Nephron (organoid): ENCODE measurements at regions not wholly inside any gene's neighbourhood (a gene's known extent, or its start where the extent isn't known, plus 50 kb on each side); places are given as distances from the start of the nearest gene placed in this dataset.

ENCODE experiments used
- H3K27ac Mint-ChIP-seq, 3 experiments: 2 replicates each; pipeline ENCODE4 v1.8.0; 2020; ENCODE audit warnings: mixed read lengths in 3 of 3, mild to moderate bottlenecking in 2 of 3, moderate library complexity in 1 of 3
- H3K27me3 Mint-ChIP-seq: 2 replicates; pipeline ENCODE4 v1.8.0; 2021; ENCODE audit warnings: low read depth, mild to moderate bottlenecking, moderate library complexity, mixed read lengths
- H3K36me3 Mint-ChIP-seq: 2 replicates; pipeline ENCODE4 v1.8.0; 2020; ENCODE audit warnings: low read depth, mixed read lengths
- H3K4me1 Mint-ChIP-seq: 2 replicates; pipeline ENCODE4 v1.8.0; 2020; ENCODE audit warnings: mixed read lengths
- H3K4me3 Mint-ChIP-seq, 3 experiments: 2 replicates each; pipeline ENCODE4 v1.8.0; 2020; ENCODE audit warnings: mild to moderate bottlenecking in 3 of 3, mixed read lengths in 3 of 3, moderate library complexity in 2 of 3
- H3K9me3 Mint-ChIP-seq: 2 replicates; pipeline ENCODE4 v1.8.0; 2020; ENCODE audit warnings: mixed read lengths
- CTCF ChIP-seq, 3 experiments: fragments of 200-600 bp; sonication (generic); IDR thresholded peaks; one replicate each; pipeline ENCODE4 v1.5.0; 2021; ENCODE audit warnings: antibody characterized with exemption in 3 of 3; ENCODE audit not compliant: unreplicated experiment in 3 of 3

GRCh38 chr16:17757808-17758207 lies 287.0 kb upstream of the XYLT1 start:
- TF ChIP-seq CTCF (IDR thresholded peaks at IDR 0.05; ENCODE audit: unreplicated experiment in 3 of 3), result no peak
- no peaks in the 10 kb centered on the region for H3K36me3 Mint-ChIP-seq
- H3K4me3 Mint-ChIP-seq, result no peak overlapping the region
- H3K27me3 Mint-ChIP-seq, result peaks cover 23% of the 10 kb centered on the region
- peaks cover 23% of the 10 kb centered on the region for H3K4me1 Mint-ChIP-seq
- no peaks in the 10 kb centered on the region for H3K9me3 Mint-ChIP-seq
- no peak overlapping the region for H3K27ac Mint-ChIP-seq

DNA sequence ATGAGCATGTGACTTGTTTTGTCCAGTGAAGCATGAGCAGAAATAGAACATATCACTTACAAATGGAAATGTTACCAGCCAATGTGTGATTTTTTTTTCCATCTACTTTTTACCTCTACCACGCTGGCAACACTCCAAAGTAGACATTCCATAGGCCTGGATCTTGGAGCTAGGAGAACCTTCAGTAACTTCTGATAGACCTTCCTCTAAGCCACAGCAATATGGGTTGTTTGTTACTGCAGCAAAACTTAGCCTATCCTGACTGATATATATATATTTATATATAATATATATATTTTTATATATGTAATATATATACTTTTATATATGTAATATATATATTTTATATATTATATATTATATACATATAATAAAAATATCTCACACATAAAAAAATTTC lies 284.4 kb upstream of the XYLT1 start:
- Mint-ChIP-seq H3K9me3 (no peaks in the 10 kb centered on the region), H3K4me1 (peaks cover 16% of the 10 kb centered on the region)

DNA sequence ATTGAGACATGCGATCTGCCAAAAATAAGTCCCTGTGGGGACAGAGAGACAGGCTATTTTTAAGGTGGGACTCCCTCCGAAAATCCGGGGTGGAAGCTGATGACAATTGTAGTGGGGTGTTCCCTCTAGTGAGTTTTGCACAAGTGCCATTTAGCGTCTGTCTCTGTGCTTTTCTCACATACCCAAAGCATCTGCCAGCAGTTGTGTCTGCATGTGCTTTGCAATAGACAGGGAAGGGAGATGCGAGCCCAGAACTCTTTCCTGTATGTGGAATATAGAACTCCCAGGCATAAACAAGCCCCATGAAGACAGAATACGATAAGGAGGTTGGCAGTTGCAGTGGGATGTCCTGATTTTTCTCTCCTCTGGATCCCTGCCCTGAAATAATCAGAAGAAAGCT lies 282.7 kb upstream of the XYLT1 start:
- no peak for TF ChIP-seq CTCF (IDR thresholded peaks at IDR 0.05; ENCODE audit: unreplicated experiment in 3 of 3)
- H3K27me3 Mint-ChIP-seq, result peaks cover 11% of the 10 kb centered on the region
- H3K36me3 Mint-ChIP-seq, result no peaks in the 10 kb centered on the region
- peaks cover 8% of the 10 kb centered on the region for H3K4me1 Mint-ChIP-seq
- no peak overlapping the region for H3K4me3 Mint-ChIP-seq
- H3K9me3 Mint-ChIP-seq, result no peaks in the 10 kb centered on the region
- H3K27ac Mint-ChIP-seq, result no peak overlapping the region

More for the DNA sequence above, 284.4 kb upstream of the XYLT1 start:
- H3K27ac Mint-ChIP-seq, result no peak overlapping the region
- no peak for TF ChIP-seq CTCF (IDR thresholded peaks at IDR 0.05; ENCODE audit: unreplicated experiment in 3 of 3)
- H3K4me3 Mint-ChIP-seq, result no peak overlapping the region
- peaks cover 14% of the 10 kb centered on the region for H3K27me3 Mint-ChIP-seq
- no peaks in the 10 kb centered on the region for H3K36me3 Mint-ChIP-seq

- Mint-ChIP-seq H3K27ac (no peak overlapping the region), H3K4me1 (no peaks in the 10 kb centered on the region), H3K4me3 (no peak overlapping the region), H3K27me3 (peaks cover 26% of the 10 kb centered on the region), H3K36me3 (no peaks in the 10 kb centered on the region), H3K9me3 (no peaks in the 10 kb centered on the region)
- TF ChIP-seq CTCF (IDR thresholded peaks at IDR 0.05; ENCODE audit: unreplicated experiment in 3 of 3), result no peak
Observed at GRCh38 chr16:17749706-17750105, 278.9 kb upstream of the XYLT1 start.

DNA sequence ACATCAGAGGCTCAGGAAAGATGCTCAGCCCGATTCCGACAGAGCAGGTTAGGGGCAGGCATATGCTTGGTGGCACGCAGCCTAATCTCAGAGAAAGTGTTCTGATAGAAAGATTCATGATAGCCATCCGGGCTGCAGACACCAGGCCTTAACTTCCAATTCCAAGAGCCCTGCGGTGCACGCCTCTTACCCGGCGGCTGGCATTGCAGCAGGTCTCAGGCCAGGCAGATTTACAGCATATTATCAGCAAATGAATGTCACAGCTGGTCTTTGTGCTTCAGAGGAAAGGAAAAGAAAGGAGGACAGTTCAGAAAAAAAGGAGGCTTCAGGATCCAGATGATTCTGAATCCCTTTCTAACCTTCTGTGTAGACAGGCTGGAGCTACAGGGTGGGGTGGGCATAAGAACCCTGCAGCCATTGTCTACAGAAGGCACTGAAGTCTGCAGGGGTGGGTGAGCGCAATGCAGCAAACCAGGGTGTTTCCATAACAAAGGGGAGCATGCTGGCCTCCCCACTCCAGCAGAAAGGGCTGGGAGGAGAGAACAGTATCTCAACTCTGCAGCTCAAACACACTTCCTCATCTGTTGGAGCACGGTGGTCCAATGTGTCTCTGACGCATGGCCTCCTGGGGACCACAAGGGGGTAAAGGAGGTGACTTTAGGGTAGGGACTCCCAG lies 277.4 kb upstream of the XYLT1 start:
- H3K4me1 Mint-ChIP-seq, result no peaks in the 10 kb centered on the region
- no peaks in the 10 kb centered on the region for H3K9me3 Mint-ChIP-seq
- no peaks in the 10 kb centered on the region for H3K36me3 Mint-ChIP-seq
- H3K27ac Mint-ChIP-seq, result no peak overlapping the region
- H3K27me3 Mint-ChIP-seq, result peaks cover 26% of the 10 kb centered on the region
- no peak for TF ChIP-seq CTCF (IDR thresholded peaks at IDR 0.05; ENCODE audit: unreplicated experiment in 3 of 3)
- H3K4me3 Mint-ChIP-seq, result no peak overlapping the region

DNA sequence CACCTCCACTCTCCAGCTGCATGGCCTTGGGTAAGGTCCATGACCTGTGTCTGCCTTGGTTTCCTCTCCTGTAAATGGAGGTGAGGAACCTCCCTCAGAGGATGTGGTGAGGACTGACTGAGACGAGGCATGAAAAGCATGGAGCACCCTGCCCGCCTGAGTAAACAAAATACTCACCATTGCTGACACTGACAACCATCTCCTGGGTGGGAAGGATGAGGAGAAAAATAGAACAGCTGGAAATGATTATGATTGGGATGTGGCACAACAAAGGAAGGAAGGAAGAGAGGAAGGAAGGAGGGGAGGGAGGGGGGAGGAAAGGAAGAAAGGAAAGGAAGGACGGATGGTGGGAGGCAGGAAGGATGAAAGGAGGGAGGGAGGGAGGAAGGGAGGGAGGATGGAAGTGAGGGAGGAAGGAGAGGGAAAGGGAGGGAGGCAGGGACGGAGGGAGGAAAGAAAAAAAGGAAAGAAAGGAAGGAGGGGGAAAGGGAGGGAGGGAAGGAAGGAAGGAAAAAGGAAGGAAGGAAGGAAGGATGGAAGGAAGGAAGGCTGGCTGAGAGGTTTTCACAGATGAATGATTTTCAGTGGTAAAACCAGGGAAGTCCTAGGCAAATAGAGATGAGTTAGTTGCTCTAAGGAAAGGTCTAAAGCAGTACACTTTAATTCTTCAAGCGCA lies 276.5 kb upstream of the XYLT1 start:
- Mint-ChIP-seq H3K4me3 (no peak overlapping the region), H3K4me1 (peaks cover 2% of the 10 kb centered on the region)

More for the DNA sequence above, 276.5 kb upstream of the XYLT1 start:
- TF ChIP-seq CTCF (IDR thresholded peaks at IDR 0.05; ENCODE audit: unreplicated experiment in 3 of 3), result no peak
- Mint-ChIP-seq H3K36me3 (no peaks in the 10 kb centered on the region), H3K9me3 (no peaks in the 10 kb centered on the region), H3K27me3 (peaks cover 31% of the 10 kb centered on the region), H3K27ac (no peak overlapping the region)
